H1 (cell line): ENCODE measurements at regions not wholly inside any gene's neighbourhood (a gene's known extent, or its start where the extent isn't known, plus 50 kb on each side); places are given as distances from the start of the nearest gene placed in this dataset.

ENCODE experiments used
- NANOG ChIP-seq: IDR thresholded peaks from 2 replicates; pipeline ENCODE4 v1.6.1; 2011; ENCODE audit warnings: low read length, low read depth, mild to moderate bottlenecking, inconsistent platforms; ENCODE audit not compliant: insufficient read depth, poor library complexity, severe bottlenecking
- POLR2A ChIP-seq, 2 experiments: IDR thresholded peaks; 1 replicate in 1 of 2; 2 replicates in 1 of 2; pipeline ENCODE4 v1.6.1; 2011; ENCODE audit warnings: low read depth in 2 of 2, low read length in 2 of 2, mild to moderate bottlenecking in 2 of 2; ENCODE audit errors: control extremely low read depth in 1 of 2
- POU5F1 ChIP-seq: IDR thresholded peaks from 2 replicates; pipeline ENCODE4 v1.6.1; 2011; ENCODE audit warnings: low read depth, mild to moderate bottlenecking, low read length, moderate library complexity
- RXRA ChIP-seq: IDR thresholded peaks from 2 replicates; pipeline ENCODE4 v1.6.1; 2011; ENCODE audit warnings: low read depth, mild to moderate bottlenecking, low read length, moderate library complexity; ENCODE audit not compliant: insufficient read depth
- SIRT6 ChIP-seq: IDR thresholded peaks from one replicate; pipeline ENCODE4 v1.7.1; 2012; ENCODE audit warnings: low read length, inconsistent platforms

- TF ChIP-seq POU5F1: no peak
- TF ChIP-seq RXRA: no peak
- no peak for TF ChIP-seq SIRT6
- no peak for TF ChIP-seq POLR2A (IDR thresholded peaks at IDR 0.05; ENCODE audit: control extremely low read depth in 1 of 2, low read depth in 2 of 2, low read length in 2 of 2)
- no peak for TF ChIP-seq NANOG
- TF ChIP-seq, all 59 proteins: peak for 0
Observed at GRCh38 chr16:80263848-80264694, 276.7 kb upstream of the DYNLRB2 start (continued).
